SU-DHL-6 (cell line): ENCODE measurements at regions not wholly inside any gene's neighbourhood (a gene's known extent, or its start where the extent isn't known, plus 50 kb on each side); places are given as distances from the start of the nearest gene placed in this dataset.

Source experiments
- H2AFZ ChIP-seq: fragments of 200-600 bp; sonication (generic); 2 replicates; pipeline ENCODE4 v1.6.1; 2014; ENCODE audit warnings: low read depth, mild to moderate bottlenecking, moderate library complexity, mixed read lengths, antibody characterized with exemption, low read length; ENCODE audit not compliant: severe bottlenecking
- H3F3A ChIP-seq: fragments of 200-600 bp; shearing (Covaris generic); 2 replicates; pipeline ENCODE4 v1.6.0; 2016; ENCODE audit warnings: antibody characterized with exemption, mild to moderate bottlenecking; ENCODE audit not compliant: insufficient read depth
- H3K27ac ChIP-seq: fragments of 200-600 bp; sonication (generic); 2 replicates; pipeline ENCODE4 v1.5.1; 2016; ENCODE audit warnings: low read depth, mild to moderate bottlenecking, low read length, moderate library complexity, mixed read lengths
- H3K27me3 ChIP-seq: fragments of 200-600 bp; sonication (generic), shearing (Covaris generic); 2 replicates; pipeline ENCODE4 v1.6.0; 2014; ENCODE audit warnings: mild to moderate bottlenecking, low read length
- H3K36me3 ChIP-seq: fragments of 200-600 bp; sonication (generic); 2 replicates; pipeline ENCODE4 v1.6.1; 2014; ENCODE audit warnings: mild to moderate bottlenecking, low read length, mixed read lengths
- H3K4me2 ChIP-seq: fragments of 300-600, 200-600 bp; shearing (Covaris generic), sonication (generic); 2 replicates; pipeline ENCODE4 v1.6.0; 2014; ENCODE audit warnings: low read length, low read depth, mild to moderate bottlenecking; ENCODE audit not compliant: poor library complexity, severe bottlenecking
- H3K4me3 ChIP-seq: fragments of 200-600 bp; sonication (generic); 2 replicates; pipeline ENCODE4 v1.5.1; 2014; ENCODE audit warnings: antibody characterized with exemption, low read length, mild to moderate bottlenecking, mixed read lengths; ENCODE audit not compliant: insufficient read depth, poor library complexity, severe bottlenecking
- H3K79me2 ChIP-seq: fragments of 200-600 bp; sonication (generic); 2 replicates; pipeline ENCODE4 v1.6.1; 2014; ENCODE audit warnings: mild to moderate bottlenecking, low read length, moderate library complexity; ENCODE audit not compliant: insufficient read depth
- H3K9ac ChIP-seq: fragments of 200-600 bp; sonication (generic); 2 replicates; pipeline ENCODE4 v1.7.0; 2014; ENCODE audit warnings: mild to moderate bottlenecking, low read length
- H3K9me2 ChIP-seq: fragments of 200-600 bp; sonication (generic); replicated peaks from 2 replicates; pipeline ENCODE4 v1.6.1; 2014; ENCODE audit warnings: low read length; ENCODE audit not compliant: insufficient read depth
- H3K9me3 ChIP-seq: fragments of 200-600 bp; sonication (generic); 2 replicates; pipeline ENCODE4 v1.6.1; 2014; ENCODE audit warnings: low read length, mixed read lengths; ENCODE audit not compliant: insufficient read depth
- H4K20me1 ChIP-seq: fragments of 200-600 bp; sonication (generic); 2 replicates; pipeline ENCODE4 v1.6.1; 2014; ENCODE audit warnings: low read depth, mild to moderate bottlenecking, antibody characterized with exemption, low read length, moderate library complexity, mixed read lengths
- CTCF ChIP-seq: fragments of 200-600 bp; sonication (generic); IDR thresholded peaks from one replicate; pipeline ENCODE4 v1.5.1; 2017; ENCODE audit warnings: antibody characterized with exemption, mild to moderate bottlenecking, low read length, moderate library complexity; ENCODE audit not compliant: insufficient read depth, poor library complexity, severe bottlenecking
- EZH2phosphoT487 ChIP-seq: fragments of 200-600 bp; sonication (generic), shearing (Covaris generic); conservative IDR thresholded peaks from 2 replicates; pipeline ENCODE4 v1.6.1; 2018; ENCODE audit warnings: mild to moderate bottlenecking, antibody characterized with exemption, low read length, moderate library complexity, mixed read lengths

GRCh38 chr10:131499566-131499965 is 188.0 kb upstream of the TCERG1L start:
- Histone ChIP-seq H3K4me3 (no peak overlapping the region), H3K27ac (no peak overlapping the region), H3K79me2 (no peaks in the 10 kb centered on the region), H3K9me3 (peaks cover 12% of the 10 kb centered on the region; the same call in 1 of the 2 replicates), H3F3A (no peaks in the 10 kb centered on the region), H3K9me2 (no peaks in the 10 kb centered on the region), H3K9ac (no peak overlapping the region), H3K27me3 (no peaks in the 10 kb centered on the region), H2AFZ (no peak overlapping the region), H3K36me3 (no peaks in the 10 kb centered on the region), H3K4me2 (no peak overlapping the region), H4K20me1 (no peaks in the 10 kb centered on the region)
- TF ChIP-seq CTCF (no peak), EZH2phosphoT487 (no peak)

GRCh38 chr10:131500181-131500580 is 188.7 kb upstream of the TCERG1L start:
- no peak for TF ChIP-seq EZH2phosphoT487
- TF ChIP-seq CTCF: no peak
- Histone ChIP-seq H3K4me2 (no peak overlapping the region), H3K9me3 (peaks cover 12% of the 10 kb centered on the region; the same call in 1 of the 2 replicates)

GRCh38 chr10:131500892-131501291 is 189.4 kb upstream of the TCERG1L start:
- H3K9me3 ChIP-seq: peaks cover 12% of the 10 kb centered on the region; the same call in 1 of the 2 replicates
- no peak overlapping the region for H3K9ac ChIP-seq
- TF ChIP-seq CTCF (no peak), EZH2phosphoT487 (no peak)
- no peaks in the 10 kb centered on the region for H3F3A ChIP-seq
- no peaks in the 10 kb centered on the region for H3K79me2 ChIP-seq
- H4K20me1 ChIP-seq: no peaks in the 10 kb centered on the region
- H3K27me3 ChIP-seq: no peaks in the 10 kb centered on the region
- H3K4me2 ChIP-seq: no peak overlapping the region
- H2AFZ ChIP-seq: no peak overlapping the region
- no peaks in the 10 kb centered on the region for H3K36me3 ChIP-seq
- no peak overlapping the region for H3K4me3 ChIP-seq
- H3K9me2 ChIP-seq: no peaks in the 10 kb centered on the region
- H3K27ac ChIP-seq: no peak overlapping the region

More at GRCh38 chr10:131500181-131500580, 188.7 kb upstream of the TCERG1L start:
- no peaks in the 10 kb centered on the region for H4K20me1 ChIP-seq
- no peak overlapping the region for H3K4me3 ChIP-seq
- no peak overlapping the region for H3K27ac ChIP-seq
- no peaks in the 10 kb centered on the region for H3K9me2 ChIP-seq
- H3K27me3 ChIP-seq: no peaks in the 10 kb centered on the region
- no peaks in the 10 kb centered on the region for H3K79me2 ChIP-seq
- H3K9ac ChIP-seq: no peak overlapping the region
- H2AFZ ChIP-seq: no peak overlapping the region
- no peaks in the 10 kb centered on the region for H3K36me3 ChIP-seq
- no peaks in the 10 kb centered on the region for H3F3A ChIP-seq

- Histone ChIP-seq H3K4me2 (no peak overlapping the region), H3K9me3 (peaks cover 12% of the 10 kb centered on the region; the same call in 1 of the 2 replicates), H3K79me2 (no peaks in the 10 kb centered on the region), H3K9me2 (no peaks in the 10 kb centered on the region), H3K27ac (no peak overlapping the region), H3K9ac (no peak overlapping the region), H3K27me3 (no peaks in the 10 kb centered on the region), H3K4me3 (no peak overlapping the region), H3K36me3 (no peaks in the 10 kb centered on the region), H2AFZ (no peak overlapping the region), H3F3A (no peaks in the 10 kb centered on the region), H4K20me1 (no peaks in the 10 kb centered on the region)
- TF ChIP-seq EZH2phosphoT487 (no peak), CTCF (no peak)
Observed at GRCh38 chr10:131503992-131504391, 192.5 kb upstream of the TCERG1L start.
